GM18867 (cell line): ENCODE measurements at regions not wholly inside any gene's neighbourhood (a gene's known extent, or its start where the extent isn't known, plus 50 kb on each side); places are given as distances from the start of the nearest gene placed in this dataset.
"Not testable (repeated sequence)": the region's sequence is repeated elsewhere in the genome, so short reads cannot be mapped to it uniquely, and the experiment has no call there.

Experiments used
- ATAC-seq: cut with Tn5 transposase; IDR thresholded peaks from one replicate; pipeline ENCODE4 v1.9.1; 2021; ENCODE audit warnings: mild to moderate bottlenecking, moderate library complexity; ENCODE audit not compliant: unreplicated experiment

DNA sequence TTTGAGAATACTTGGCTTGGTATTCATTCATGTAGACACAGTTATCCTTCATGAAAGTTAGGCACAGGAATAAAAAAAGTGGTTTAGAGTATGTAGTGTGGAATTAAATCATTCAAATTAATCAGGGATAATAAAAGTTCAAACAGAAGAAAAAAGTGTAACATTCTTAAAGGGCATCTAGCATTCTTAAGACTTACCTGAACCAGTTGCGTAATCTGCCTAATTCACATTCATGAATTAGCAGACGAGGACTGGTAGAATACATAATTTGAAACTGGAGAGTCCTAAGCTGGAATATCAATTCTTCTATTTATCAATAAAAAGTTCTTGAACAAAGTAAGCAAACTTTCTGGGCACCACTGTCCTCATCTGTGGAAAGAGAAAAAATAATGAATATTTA lies 157.0 kb upstream of the DEPDC1 start:
- ATAC-seq = no peak

DNA sequence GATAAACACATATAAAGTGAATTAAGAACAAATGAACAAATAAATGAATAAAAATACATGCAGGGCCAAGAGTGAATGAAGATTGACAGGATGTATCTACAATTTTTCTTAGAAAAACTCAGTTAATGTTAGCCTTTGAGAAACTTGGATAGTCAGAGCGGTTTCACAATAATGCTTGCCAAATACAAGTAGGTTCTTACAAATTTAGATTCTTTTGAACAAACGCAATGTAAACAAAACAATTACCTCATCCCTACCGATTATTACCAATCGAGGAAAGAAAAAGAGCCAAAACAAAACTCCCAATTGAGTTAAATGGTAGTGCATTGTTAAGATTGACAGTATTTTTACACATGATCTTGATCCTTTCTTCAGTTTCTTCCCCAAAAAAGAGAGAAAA lies 176.9 kb upstream of the DEPDC1 start:
- ATAC-seq = no peak

DNA sequence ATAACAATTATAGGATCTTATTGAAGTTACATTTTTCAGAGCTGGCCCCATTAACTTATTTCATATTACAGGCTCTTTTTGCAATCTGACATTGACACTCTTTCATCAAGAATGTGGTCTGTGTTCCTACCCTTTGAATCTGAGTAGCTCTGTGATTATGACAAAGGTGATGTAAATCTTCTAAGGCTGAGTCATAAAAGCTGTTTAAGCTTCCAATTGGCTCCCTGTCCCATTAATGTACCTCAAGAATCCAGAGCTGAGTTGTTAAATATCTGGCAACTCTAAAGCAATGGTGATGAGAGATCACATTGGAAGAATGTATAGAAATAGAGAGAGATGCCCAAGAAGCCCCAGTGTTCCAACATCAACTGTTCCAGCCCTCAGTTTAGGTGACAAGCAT lies 178.5 kb upstream of the DEPDC1 start:
- no peak for ATAC-seq

DNA sequence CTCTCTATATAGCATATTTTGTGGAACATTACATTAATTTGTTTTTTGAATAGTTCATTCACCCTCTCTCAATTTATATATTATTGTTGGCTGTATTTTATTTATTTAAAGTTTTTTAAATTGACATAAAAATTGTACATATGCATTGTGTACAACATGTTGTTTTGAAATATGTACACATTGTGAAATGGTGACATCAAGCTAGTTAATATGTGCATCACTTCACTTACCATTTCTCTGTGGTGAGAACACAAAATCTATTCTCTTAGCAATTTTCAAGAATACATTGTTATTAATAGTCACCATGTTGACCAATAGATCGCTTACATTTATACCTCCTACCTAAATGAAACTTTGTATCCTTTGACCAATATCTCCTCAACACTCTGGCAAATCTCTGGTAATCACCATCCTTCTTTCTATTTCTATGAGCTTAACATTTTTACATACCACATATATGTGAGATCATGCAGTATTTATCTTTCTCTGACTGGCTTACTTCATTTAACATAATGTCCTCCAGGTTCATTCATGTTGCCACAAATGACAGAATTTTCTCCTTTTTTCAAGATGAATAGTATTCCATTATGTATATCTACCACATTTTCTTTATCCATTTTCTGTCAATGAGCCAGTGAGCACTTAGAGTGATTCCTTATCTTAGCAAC lies 180.9 kb upstream of the DEPDC1 start:
- ATAC-seq = no peak

DNA sequence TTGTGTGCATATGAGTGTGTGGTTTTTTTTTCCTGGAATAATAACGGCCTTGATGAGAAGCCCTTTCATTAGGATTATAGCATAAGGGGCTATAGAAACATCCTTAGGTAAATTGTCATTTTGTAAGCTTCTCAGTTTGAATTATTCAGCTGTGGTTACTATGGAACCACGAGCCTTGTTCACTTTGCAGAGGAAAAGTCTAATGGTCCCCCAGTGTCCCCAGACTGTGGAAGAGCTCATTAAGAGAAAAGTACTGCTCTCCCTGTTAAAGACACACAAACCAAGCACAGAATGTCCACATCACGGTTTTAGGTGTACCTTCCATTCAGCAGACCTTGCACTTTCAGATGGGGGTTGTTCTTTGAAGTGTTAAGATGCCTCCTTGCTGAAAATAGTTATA lies 199.3 kb upstream of the DEPDC1 start:
- no peak for ATAC-seq

DNA sequence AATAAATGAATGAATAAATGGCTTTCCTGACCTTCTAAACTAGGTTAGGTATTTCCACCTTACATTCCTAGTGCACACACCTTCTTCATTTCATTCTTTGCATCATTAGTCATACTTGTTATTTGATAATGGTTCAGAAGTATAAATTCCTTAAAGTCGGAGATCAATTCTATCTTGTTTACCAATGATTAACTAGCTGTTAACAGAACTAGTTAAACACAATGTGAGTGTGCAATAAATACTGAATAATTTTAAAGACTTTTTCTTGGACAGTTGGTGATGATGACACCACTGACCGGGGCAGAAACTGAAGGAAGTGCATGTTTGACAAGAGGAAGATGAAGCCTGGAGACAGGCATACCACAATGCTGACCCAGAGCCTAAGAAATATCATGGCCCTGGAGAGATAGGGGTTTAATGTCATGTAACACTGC lies 207.1 kb upstream of the DEPDC1 start:
- ATAC-seq = no peak

DNA sequence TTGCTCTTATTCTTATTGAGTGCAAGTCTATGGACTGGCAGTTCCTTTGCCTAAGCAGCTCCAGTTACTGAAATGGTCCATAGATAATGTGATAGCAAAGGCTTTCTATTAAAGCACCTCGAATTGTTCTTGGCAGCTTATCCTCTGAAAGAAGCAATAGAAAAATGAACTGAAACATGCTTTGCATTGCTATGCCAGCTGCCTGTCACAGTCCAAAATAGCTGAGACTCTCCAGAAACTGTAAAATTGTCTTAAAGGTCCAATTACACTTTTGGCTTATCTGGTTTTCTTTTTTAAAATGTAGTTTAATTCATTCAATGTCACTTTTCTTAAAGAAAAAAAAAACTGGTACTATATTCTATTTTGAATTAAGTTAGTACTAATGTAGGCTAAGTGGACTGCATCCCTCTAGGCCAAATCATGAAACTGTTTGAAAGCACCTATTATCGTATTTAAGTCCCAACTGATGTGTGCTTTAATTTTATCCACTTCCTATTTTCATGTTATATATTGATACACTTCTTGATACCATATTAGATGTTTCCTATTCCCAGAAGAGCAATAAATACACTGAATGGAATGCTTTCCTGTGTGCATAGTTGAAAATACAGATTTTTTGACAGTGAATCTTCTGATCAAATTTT lies 208.0 kb upstream of the DEPDC1 start:
- ATAC-seq = peak; percentile 55

DNA sequence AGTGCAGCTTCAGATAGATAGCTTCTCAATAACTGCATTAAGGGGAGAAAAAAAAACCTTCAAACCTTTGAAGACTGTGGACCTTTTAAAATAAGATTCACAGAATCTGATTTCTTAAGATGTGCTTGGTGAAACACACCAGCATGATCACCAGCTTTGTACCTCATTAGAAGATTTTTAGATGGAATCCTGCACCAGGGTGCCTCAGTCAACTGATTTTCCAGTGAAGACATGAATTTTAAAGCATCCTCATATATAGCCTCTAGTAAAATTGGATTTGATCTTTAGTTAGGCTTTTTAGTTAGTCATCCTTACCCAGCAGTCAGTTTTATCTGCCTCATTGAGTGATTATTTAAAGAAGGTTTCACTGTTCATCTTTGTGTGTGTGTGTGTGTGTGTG lies 208.6 kb upstream of the DEPDC1 start:
- no peak for ATAC-seq

DNA sequence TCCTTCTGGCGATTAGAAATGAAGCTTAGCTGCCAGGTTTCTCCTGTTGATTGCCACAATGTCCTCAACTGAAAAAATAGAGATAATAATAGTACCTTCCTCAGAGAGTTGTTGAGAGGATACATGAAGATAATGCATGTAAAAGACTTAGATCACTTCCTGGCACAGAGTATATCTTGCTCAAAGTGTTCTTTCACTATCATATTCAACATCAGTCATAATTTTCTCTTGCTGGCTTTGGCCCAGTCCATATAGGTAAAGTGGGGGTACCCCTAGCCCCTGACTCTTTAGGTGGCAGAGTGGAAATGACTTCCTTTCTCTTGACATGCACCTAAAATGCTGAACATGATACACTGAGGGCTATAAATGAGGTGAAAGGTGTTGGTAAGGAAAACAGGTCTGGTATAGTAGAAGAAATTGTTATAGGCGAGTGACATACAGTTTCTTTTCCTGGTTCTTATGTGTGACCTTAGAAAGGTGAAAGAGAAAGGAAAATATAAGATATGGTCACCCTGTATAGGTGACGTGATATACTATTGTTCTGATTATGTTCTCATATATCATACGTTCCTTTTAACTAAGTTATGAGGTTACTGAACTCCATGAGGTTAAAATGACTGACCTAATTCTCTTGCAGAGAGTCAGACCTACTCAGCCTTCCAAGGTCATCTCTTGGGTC lies 209.9 kb upstream of the DEPDC1 start:
- ATAC-seq = peak; percentile 77

DNA sequence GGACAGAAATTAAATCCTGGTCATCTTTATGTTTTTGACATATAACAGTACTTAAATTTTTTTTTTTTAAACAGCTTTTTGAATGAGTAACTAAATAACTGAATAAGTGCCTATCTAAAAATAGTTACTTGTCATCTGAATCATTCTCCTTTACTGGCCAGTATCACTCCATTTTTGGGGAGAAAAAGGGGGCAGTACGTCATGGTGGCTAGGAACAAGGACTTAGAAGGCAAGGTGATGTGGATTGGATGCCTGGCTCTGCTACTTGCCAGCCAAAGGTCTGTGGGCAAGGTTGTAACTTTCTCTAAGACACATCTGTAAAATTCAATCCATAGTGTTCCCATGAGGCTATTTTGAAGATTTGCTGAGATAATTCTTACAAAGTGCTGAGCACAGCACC lies 220.4 kb upstream of the DEPDC1 start:
- ATAC-seq = no peak

DNA sequence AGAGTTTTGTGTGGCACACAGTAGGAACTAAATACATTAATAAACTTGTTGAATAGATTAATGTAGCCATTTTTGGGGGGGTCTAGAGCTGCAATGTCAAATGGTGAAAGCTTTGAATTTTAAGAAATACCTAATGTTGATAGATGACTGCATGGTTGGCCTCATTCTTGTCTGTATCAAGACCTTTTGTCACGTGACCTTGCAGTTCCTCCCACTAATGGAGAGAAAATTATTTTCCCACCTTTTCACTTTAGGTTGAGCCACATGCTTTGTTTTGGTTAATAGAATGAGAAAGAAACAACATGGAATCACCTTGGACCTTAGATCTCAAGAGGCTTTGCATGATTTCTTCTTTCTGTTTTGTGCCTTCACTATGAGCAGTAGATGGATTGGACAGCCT lies 223.6 kb upstream of the DEPDC1 start:
- ATAC-seq = no peak

DNA sequence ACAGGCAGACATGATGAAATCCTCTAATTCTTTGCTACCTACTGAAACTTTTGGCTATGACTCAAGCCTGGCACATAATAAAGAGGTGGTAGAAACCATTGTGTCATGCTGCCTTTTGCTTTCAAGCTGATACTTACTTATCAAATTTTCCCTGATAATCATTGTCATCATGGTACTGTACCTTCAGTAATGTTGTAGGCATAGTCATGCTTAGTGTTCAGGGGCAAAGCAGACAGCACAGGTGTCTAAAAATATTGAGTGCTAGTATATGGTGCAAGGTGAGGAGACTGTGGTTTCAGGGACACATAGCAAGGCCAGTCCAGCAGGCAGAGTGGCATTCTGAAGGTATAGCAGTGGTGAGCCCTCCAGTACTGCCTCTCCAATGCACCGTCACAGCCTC lies 226.9 kb upstream of the DEPDC1 start:
- no peak for ATAC-seq

DNA sequence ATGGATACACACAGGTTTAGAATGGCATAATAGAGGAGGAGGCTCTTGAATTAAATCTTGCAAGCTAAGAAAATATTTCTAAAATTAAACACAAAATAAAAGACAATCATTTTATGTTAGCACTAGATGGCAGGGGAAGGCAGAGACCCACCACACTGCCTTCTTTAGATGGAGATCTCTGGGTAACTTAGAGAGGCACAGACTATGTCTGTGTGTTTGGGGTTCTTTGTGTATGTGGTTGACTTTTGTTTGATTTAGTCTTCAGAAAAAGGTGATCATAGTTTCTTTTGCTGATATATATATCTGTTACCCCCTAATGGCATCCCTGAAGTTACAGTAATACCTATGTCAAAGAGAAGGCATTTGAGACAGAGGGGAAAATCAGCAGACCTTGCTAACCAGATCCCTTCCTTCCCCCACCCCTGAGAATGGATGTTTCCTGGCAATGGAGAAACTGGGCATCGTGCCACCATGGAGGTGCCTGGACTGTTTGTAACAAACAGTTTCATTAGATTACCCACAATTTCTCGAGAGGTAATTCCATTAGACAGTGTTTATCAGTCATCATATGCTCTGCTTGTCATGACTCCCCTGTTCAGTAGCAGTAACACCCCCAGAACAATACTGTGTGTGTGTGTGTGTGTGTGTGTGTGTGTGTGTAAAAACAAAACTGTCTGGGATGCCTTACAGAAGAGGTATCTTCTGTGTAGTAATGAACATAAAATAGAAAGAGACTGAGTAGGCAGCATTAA lies 228.3 kb upstream of the DEPDC1 start:
- ATAC-seq = no peak

DNA sequence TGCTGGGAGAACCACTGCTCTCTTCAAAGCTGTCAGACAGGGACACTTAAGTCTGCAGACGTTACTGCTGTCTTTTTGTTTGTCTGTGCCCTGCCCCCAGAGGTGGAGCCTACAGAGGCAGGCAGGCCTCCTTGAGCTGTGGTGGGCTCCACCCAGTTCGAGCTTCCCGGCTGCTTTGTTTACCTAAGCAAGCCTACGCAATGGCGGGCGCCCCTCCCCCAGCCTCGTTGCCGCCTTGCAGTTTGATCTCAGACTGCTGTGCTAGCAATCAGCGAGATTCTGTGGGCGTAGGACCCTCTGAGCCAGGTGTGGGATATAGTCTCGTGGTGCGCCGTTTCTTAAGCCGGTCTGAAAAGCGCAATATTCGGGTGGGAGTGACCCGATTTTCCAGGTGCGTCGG lies 242.6 kb upstream of the DEPDC1 start:
- not testable (repeated sequence) for ATAC-seq

DNA sequence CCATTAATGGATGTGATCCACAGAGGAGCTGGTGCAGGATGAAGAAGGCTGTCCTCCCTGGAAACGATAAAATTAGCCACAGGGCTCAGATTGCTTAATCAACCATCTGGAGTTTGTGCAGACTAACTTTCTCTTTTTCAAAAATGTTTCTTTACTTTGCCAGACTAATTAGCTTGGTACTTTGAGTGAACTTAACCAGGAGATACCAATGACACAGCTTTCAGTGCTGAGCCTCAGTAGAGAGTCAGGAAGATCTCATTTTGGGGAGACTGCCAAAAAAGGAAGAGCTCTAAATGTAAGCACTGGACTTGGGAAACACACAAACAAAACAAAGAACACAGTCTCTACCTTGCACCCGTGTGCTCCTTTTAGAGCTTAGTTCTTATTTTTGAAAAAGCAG lies 248.1 kb upstream of the DEPDC1 start:
- ATAC-seq = no peak

DNA sequence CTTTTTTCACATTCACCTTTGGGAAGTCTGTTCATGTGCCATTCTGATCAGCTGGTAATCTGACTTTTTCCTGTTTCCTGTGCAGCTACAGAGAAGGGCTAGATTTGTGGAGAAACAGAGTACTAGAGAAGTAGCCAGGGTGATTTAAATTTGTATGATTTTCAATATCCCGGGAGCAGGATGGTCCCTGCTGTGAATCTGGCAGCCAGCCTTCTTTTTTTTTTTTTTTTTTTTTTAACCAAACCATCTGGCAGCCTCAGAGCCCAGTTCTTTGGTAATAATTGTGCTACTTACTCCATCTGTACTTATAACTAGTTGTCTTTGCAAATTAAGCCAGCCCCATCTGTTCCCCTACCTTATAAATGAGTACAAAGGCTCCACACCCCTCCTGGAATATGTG lies 248.6 kb upstream of the DEPDC1 start:
- no peak for ATAC-seq

DNA sequence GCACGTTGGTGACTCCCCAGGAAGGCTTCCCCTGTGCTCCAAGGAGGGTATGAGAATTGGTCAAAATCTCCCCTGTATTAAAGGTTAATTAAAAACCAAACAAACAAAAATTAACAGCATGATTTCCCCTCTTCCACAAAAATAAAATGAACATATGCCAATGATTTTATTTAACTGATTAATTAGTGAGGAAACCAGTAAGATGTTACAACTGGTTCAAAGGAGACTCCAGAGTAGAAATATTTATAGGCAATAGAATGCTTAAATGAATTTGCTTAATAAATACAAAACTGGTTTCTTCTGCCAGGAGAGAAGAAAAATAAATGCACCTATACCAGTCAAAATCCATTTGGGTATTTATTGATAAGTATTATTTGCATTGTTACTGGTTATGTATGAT lies 249.5 kb upstream of the DEPDC1 start:
- no peak for ATAC-seq

DNA sequence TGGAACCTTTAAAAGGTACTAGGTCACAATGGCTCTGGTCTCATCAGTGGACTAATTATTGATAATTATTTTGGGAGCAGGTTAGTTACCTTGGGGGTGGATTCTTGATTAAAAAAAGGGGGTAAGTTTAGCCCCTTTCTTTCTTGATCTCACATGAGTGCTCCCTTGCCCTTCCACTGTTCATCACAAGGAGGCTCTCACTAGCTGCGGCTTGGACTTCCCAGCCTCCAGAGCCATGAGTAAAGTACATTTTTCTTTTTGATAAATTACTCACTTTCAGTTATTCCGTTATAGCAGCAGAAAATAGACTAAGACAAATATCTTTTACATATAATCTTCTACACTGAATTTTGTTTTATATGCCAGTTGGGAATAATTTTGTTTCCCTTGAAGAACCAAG lies 254.8 kb upstream of the DEPDC1 start:
- no peak for ATAC-seq

DNA sequence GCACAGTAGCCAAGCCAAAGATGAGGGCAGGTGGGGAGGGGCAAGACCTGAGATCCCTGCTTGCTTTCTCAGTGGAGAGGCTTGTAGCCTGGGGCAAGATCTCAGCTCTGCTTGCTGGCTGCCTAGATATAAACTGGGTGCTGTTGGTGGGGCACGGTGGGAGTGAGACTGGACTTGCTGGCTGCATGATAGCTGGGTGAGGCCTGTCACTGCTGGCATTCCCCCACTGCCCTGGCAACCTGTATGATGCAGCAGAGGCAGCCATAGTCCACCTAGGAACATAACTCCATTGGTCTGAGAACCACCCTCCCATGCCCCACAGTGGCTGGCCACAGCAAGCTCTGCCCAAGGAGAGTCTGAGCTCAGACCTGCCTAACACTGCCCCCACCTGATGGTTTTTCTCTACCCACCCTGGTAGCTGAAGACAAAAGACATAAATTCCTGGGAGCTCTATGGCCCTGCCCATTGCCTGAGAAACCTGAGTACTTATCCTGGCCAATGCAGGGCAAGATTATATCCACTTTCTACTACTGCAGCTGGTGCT lies 261.9 kb upstream of the DEPDC1 start:
- no peak for ATAC-seq

DNA sequence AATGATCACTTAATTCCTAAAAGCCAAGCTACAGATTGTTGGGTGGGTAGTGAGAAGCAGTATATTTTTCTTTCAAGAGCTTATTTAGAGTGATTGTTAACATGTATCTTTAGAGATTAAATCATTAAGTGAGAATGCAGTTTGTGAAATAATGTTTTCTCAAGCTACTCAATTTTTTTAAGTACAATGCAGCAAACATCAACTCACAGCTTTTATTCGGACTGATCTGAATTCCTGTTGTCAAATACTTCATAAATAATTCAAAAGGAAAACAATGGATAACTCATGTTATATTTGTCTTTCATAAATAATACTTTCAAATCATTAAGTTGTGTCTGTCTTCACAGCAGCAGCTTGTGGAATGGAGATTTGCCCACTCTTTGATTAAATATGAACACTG lies 271.1 kb upstream of the DEPDC1 start:
- ATAC-seq = no peak

DNA sequence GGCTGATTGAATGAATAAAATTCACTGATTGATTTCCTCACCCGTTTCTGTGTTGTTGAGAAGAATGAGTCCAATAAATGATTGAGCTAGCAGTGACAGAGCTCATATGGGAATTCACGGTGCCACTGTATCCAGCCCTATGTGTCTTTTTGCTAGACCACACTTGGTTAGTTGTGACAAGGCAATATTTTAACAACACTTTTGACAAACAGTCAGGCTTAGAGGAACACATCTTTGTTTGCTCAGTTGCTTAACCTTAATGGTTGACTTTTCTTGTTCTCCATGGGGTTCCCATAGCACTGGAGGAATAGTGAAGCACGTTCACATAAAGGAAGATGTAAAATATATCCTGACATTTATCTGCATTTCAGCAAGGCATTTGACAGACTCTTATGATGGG lies 273.9 kb upstream of the DEPDC1 start:
- no peak for ATAC-seq
